Hypothalamus (tissue), 51 donors: ENCODE measurements at regions not wholly inside any gene's neighbourhood (a gene's known extent, or its start where the extent isn't known, plus 50 kb on each side); places are given as distances from the start of the nearest gene placed in this dataset.

Source experiments
- DNase-seq, 51 donors: peaks; one replicate each; lab custom pipeline; 2025; lab: John Stamatoyannopoulos, UW

GRCh38 chr5:2948875-2949274 lies 197.4 kb upstream of the IRX2 start:
- DNase-seq: no peak

- DNase-seq: no peak
These were observed 194.8 kb upstream of the IRX2 start for GRCh38 chr5:2946315-2946714.

GRCh38 chr5:2936413-2936812 lies 184.9 kb upstream of the IRX2 start:
- DNase-seq: no peak

GRCh38 chr5:2929779-2930178 lies 178.3 kb upstream of the IRX2 start:
- no peak for DNase-seq

- DNase-seq: no peak
These were observed 170.2 kb upstream of the IRX2 start for GRCh38 chr5:2921651-2922050.

- no peak for DNase-seq
These were observed 169.7 kb upstream of the IRX2 start for GRCh38 chr5:2921176-2921575.

- DNase-seq: no peak
These were observed 168.8 kb upstream of the IRX2 start for GRCh38 chr5:2920312-2920711.

- no peak for DNase-seq
These were observed 168.0 kb upstream of the IRX2 start for GRCh38 chr5:2919310-2920018.

- DNase-seq: no peak
These were observed 166.0 kb upstream of the IRX2 start for GRCh38 chr5:2917524-2917923.

- DNase-seq: no peak
These were observed 165.6 kb upstream of the IRX2 start for GRCh38 chr5:2917093-2917492.

GRCh38 chr5:2916076-2916682 lies 164.7 kb upstream of the IRX2 start:
- DNase-seq: no peak

GRCh38 chr5:2914981-2915484 lies 163.6 kb upstream of the IRX2 start:
- no peak for DNase-seq

GRCh38 chr5:2914022-2914661 lies 162.7 kb upstream of the IRX2 start:
- DNase-seq: no peak

GRCh38 chr5:2913281-2913680 lies 161.8 kb upstream of the IRX2 start:
- DNase-seq: no peak

GRCh38 chr5:2912741-2913140 lies 161.3 kb upstream of the IRX2 start:
- DNase-seq: no peak

- DNase-seq: no peak
These were observed 159.1 kb upstream of the IRX2 start for GRCh38 chr5:2910401-2911175.

- no peak for DNase-seq
These were observed 157.6 kb upstream of the IRX2 start for GRCh38 chr5:2909035-2909434.

GRCh38 chr5:2908086-2908485 lies 156.6 kb upstream of the IRX2 start:
- DNase-seq: no peak

GRCh38 chr5:2906302-2907090 lies 155.0 kb upstream of the IRX2 start:
- no peak for DNase-seq

- DNase-seq: no peak
These were observed 154.3 kb upstream of the IRX2 start for GRCh38 chr5:2905741-2906140.
